IMR-90 (cell line): ENCODE measurements at regions not wholly inside any gene's neighbourhood (a gene's known extent, or its start where the extent isn't known, plus 50 kb on each side); places are given as distances from the start of the nearest gene placed in this dataset.

Experiments used
- CEBPB ChIP-seq: IDR thresholded peaks from 2 replicates; pipeline ENCODE4 v1.6.1; 2012; ENCODE audit warnings: low read depth, low read length, improper control_type of control experiment
- FOS ChIP-seq: fragments of 150-350 bp; IDR thresholded peaks from 2 replicates; pipeline ENCODE4 v1.6.1; 2016; ENCODE audit warnings: low read depth, low read length
- NFE2L2 ChIP-seq: fragments of 150-350 bp; IDR thresholded peaks from 2 replicates; pipeline ENCODE4 v1.6.1; 2016; ENCODE audit warnings: low read depth, mild to moderate bottlenecking, low read length
- POLR2A ChIP-seq: IDR thresholded peaks from 2 replicates; pipeline ENCODE4 v1.6.1; 2012; ENCODE audit warnings: mild to moderate bottlenecking, low read depth, low read length
- TF ChIP-seq, protein P1 (sequence below): conservative IDR thresholded peaks from 2 replicates; pipeline ENCODE4 v1.5.1; 2012; ENCODE audit warnings: mild to moderate bottlenecking, low read depth, low read length, improper control_type of control experiment

DNA sequence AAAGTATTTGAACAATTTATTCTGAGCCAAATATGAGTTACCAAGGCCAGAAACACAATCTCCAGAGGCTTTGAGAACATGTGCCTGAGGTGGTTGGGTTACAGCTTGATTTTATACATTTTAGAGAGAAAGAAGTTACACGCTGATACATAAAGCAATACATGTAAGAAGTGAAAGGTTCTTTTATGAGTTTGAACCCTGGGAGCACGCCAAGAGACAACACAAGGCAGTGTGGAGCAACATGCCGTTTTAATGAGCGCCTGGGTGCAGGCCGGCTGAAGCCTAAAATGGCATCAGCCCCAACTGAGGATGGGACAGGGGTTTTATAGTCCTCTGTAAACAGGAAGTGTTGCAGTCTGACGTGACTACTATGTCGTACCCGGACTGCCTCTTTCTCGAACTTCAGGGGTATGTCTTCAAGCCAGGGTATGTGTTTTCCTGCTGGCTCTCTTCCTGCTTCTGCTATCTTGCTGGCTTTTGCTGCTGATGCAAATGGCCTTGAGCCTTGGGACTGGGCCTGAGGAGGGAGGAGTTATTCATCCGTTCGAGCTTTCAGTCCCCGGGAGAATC lies 193.7 kb downstream of the CYLC2 start:
- TF ChIP-seq FOS (no peak), NFE2L2 (no peak), CEBPB (no peak), POLR2A (no peak)
- TF ChIP-seq, protein P1, sequence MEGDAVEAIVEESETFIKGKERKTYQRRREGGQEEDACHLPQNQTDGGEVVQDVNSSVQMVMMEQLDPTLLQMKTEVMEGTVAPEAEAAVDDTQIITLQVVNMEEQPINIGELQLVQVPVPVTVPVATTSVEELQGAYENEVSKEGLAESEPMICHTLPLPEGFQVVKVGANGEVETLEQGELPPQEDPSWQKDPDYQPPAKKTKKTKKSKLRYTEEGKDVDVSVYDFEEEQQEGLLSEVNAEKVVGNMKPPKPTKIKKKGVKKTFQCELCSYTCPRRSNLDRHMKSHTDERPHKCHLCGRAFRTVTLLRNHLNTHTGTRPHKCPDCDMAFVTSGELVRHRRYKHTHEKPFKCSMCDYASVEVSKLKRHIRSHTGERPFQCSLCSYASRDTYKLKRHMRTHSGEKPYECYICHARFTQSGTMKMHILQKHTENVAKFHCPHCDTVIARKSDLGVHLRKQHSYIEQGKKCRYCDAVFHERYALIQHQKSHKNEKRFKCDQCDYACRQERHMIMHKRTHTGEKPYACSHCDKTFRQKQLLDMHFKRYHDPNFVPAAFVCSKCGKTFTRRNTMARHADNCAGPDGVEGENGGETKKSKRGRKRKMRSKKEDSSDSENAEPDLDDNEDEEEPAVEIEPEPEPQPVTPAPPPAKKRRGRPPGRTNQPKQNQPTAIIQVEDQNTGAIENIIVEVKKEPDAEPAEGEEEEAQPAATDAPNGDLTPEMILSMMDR: no peak
